ENCODE measurements at regions not wholly inside any gene's neighbourhood (a gene's known extent, or its start where the extent isn't known, plus 50 kb on each side); places are given as distances from the start of the nearest gene placed in this dataset.

DNA sequence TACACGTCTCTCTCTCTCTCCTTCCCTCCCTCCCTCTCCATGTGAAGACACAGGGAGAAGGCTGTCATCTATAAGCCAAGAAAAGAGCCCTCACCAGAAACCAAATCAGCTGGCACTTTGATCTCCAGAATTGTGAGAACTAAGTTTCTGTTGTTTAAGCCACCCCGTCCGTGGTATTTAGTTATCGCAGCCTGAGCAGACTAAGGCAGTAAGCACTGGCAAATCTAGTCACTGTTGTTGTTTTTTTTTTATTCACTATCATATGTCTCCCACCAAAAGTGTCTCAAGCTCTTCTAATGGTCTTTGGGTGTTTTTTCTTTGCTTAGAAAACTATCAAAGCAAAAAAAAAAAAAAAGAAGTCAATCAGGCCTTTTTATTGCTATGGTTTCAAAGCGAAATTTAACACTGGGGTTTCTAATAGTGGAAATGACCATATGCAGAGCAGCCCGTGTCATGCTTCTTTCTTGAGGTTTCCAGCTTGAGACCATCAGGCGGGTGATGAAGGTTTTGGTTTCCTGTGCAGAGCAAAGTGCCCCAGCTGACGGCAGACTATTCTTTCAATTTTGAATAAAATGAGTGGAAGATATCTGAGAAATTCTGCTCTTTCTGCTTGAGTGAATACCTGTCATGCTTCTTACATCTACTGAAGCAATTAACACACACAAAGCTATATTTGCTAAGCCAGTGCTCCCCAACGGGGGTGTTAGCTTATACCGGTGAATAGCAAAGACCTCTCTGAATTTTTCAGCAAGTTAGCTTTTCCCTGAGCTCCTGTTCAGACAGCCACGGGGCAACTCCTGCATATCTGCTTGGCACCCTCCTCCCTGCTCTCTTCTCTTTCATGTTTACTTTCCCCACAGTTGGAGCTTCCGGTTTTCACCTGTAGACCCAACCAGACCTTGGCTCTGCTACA lies 394.1 kb upstream of the ATP5MC3 start:
- Mint-ChIP-seq H3K27me3 (ENCODE audit: low read depth) (peaks cover 26% of the 10 kb centered on the region), H3K4me1 (ENCODE audit: low read depth) (peaks cover 5% of the 10 kb centered on the region), H3K36me3 (ENCODE audit: insufficient read depth in 2 of 2) (no peaks in the 10 kb centered on the region), H3K27ac (no peak overlapping the region), H3K4me3 (no peak overlapping the region), H3K9me3 (no peaks in the 10 kb centered on the region)
- ATAC-seq (replicated peaks in 1 of 2) (peak in 1 of 2 donors; percentile 33), DNase-seq (no peak)

DNA sequence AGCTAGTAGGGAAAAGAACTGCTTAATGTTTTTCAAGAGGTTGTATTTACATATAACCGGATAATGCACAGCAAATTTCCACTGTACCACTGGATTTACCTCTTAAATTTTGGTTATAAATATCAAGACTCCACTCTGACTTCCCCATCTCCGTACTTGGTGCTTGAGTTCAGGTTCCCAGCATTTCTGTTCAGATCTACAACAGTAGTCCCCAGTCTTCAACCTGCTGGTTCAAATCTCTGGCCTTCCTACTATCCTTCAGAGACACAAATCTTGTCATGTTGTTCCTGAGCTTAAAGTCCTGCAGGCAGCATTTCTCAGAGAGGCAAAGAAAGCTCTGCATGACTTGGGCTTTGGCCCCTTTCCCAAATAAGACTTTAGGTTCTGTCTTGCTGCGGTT lies 392.6 kb upstream of the ATP5MC3 start:
- ATAC-seq (replicated peaks in 1 of 2) (no peak), DNase-seq (no peak)
- H3K36me3 Mint-ChIP-seq (ENCODE audit: insufficient read depth in 2 of 2), result no peaks in the 10 kb centered on the region
- no peak overlapping the region for H3K27ac Mint-ChIP-seq
- H3K9me3 Mint-ChIP-seq, result no peaks in the 10 kb centered on the region
- peaks cover 5% of the 10 kb centered on the region for H3K4me1 Mint-ChIP-seq (ENCODE audit: low read depth)
- H3K27me3 Mint-ChIP-seq (ENCODE audit: low read depth), result peaks cover 31% of the 10 kb centered on the region
- H3K4me3 Mint-ChIP-seq, result no peak overlapping the region

GRCh38 chr2:175571078-175571653 lies 389.7 kb upstream of the ATP5MC3 start:
- H3K9me3 Mint-ChIP-seq, result no peaks in the 10 kb centered on the region
- H3K27me3 Mint-ChIP-seq (ENCODE audit: low read depth), result peaks cover 31% of the 10 kb centered on the region
- ATAC-seq (replicated peaks in 1 of 2) (no peak), DNase-seq (no peak)
- no peaks in the 10 kb centered on the region for H3K36me3 Mint-ChIP-seq (ENCODE audit: insufficient read depth in 2 of 2)
- H3K4me1 Mint-ChIP-seq (ENCODE audit: low read depth), result peaks cover 5% of the 10 kb centered on the region
- H3K4me3 Mint-ChIP-seq, result no peak overlapping the region
- no peak overlapping the region for H3K27ac Mint-ChIP-seq

GRCh38 chr2:175568109-175568730 lies 386.7 kb upstream of the ATP5MC3 start:
- Mint-ChIP-seq H3K27me3 (ENCODE audit: low read depth) (peaks cover 13% of the 10 kb centered on the region), H3K4me3 (no peak overlapping the region), H3K36me3 (ENCODE audit: insufficient read depth in 2 of 2) (no peaks in the 10 kb centered on the region), H3K9me3 (no peaks in the 10 kb centered on the region), H3K4me1 (ENCODE audit: low read depth) (no peaks in the 10 kb centered on the region), H3K27ac (no peak overlapping the region)
- DNase-seq (no peak), ATAC-seq (replicated peaks in 1 of 2) (no peak)

GRCh38 chr2:175567435-175568061 lies 386.0 kb upstream of the ATP5MC3 start:
- Mint-ChIP-seq H3K4me1 (ENCODE audit: low read depth) (no peaks in the 10 kb centered on the region), H3K27me3 (ENCODE audit: low read depth) (peaks cover 10% of the 10 kb centered on the region), H3K36me3 (ENCODE audit: insufficient read depth in 2 of 2) (no peaks in the 10 kb centered on the region), H3K27ac (no peak overlapping the region), H3K9me3 (no peaks in the 10 kb centered on the region), H3K4me3 (no peak overlapping the region)
- DNase-seq (no peak), ATAC-seq (replicated peaks in 1 of 2) (no peak)

DNA sequence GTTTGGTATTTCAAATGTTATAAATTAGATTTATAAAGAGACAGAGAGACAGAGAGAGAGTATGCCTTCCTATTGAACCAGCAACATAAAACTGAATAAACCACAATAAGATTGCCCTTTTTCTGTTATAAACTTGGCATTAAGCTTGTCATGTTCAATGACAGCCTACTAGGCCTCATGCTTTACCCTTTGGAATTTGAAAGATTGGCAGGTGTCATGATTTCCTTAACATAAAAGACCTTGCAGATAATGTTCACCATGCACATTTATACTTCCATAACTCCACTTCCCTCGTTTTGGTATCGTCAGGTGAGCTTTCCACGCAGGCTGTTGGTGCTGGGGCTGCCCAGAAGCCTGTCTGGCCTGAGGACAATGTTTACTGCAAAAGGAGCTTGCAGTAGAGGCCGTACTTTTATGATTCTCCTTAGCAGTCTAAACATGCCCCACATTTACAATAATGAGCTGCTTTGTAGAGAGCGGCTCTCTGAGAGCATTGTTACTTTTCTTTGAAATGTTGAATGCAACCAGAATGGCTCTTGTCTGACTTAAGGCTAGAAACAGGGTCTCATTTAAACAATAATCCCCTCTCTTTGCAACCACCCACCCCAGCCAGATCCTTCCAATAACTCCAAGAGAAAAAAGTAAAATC lies 379.1 kb upstream of the ATP5MC3 start:
- Mint-ChIP-seq H3K4me1 (ENCODE audit: low read depth) (no peaks in the 10 kb centered on the region), H3K4me3 (no peak overlapping the region), H3K27ac (no peak overlapping the region), H3K27me3 (ENCODE audit: low read depth) (peaks cover 12% of the 10 kb centered on the region), H3K9me3 (no peaks in the 10 kb centered on the region), H3K36me3 (ENCODE audit: insufficient read depth in 2 of 2) (no peaks in the 10 kb centered on the region)
- no peak for ATAC-seq (replicated peaks in 1 of 2)
- DNase-seq, result no peak

DNA sequence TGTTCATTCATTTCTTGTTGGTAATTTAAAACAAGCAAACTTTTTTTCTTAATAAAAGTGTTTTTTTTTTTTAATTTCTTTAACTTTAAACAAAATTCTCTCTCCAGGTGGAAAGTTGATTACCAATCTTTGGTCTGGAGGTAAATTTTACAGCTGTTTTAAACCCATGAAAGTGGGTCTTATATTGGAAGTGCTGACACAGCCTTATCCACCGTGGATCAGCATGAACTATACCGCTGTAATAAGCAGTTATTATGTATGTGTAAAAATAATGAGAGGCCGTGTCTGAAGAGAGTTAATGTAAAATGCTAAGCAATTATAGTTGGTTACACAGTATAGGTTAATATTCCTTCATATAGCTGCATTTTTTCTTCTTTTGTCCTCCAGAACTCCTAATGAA lies 378.1 kb upstream of the ATP5MC3 start:
- DNase-seq (no peak), ATAC-seq (replicated peaks in 1 of 2) (no peak)
- no peaks in the 10 kb centered on the region for H3K9me3 Mint-ChIP-seq
- H3K27me3 Mint-ChIP-seq (ENCODE audit: low read depth), result peaks cover 12% of the 10 kb centered on the region
- no peak overlapping the region for H3K4me3 Mint-ChIP-seq
- no peaks in the 10 kb centered on the region for H3K36me3 Mint-ChIP-seq (ENCODE audit: insufficient read depth in 2 of 2)
- H3K4me1 Mint-ChIP-seq (ENCODE audit: low read depth), result no peaks in the 10 kb centered on the region
- H3K27ac Mint-ChIP-seq, result no peak overlapping the region

GRCh38 chr2:175557810-175558377 lies 376.4 kb upstream of the ATP5MC3 start:
- ATAC-seq (replicated peaks in 1 of 2) (no peak), DNase-seq (no peak)
- no peak overlapping the region for H3K27ac Mint-ChIP-seq
- H3K4me1 Mint-ChIP-seq (ENCODE audit: low read depth), result no peaks in the 10 kb centered on the region
- H3K36me3 Mint-ChIP-seq (ENCODE audit: insufficient read depth in 2 of 2), result no peaks in the 10 kb centered on the region
- H3K27me3 Mint-ChIP-seq (ENCODE audit: low read depth), result peaks cover 12% of the 10 kb centered on the region
- H3K9me3 Mint-ChIP-seq, result no peaks in the 10 kb centered on the region
- H3K4me3 Mint-ChIP-seq, result no peak overlapping the region

- H3K27me3 Mint-ChIP-seq (ENCODE audit: low read depth), result peaks cover 19% of the 10 kb centered on the region
- H3K4me1 Mint-ChIP-seq (ENCODE audit: low read depth), result no peaks in the 10 kb centered on the region
- peaks cover 0 to 3% of the 10 kb centered on the region in 2 donors for H3K9me3 Mint-ChIP-seq
- DNase-seq (no peak), ATAC-seq (replicated peaks in 1 of 2) (no peak)
- H3K4me3 Mint-ChIP-seq, result no peak overlapping the region
- H3K27ac Mint-ChIP-seq, result no peak overlapping the region
- peaks cover 0 to under 1% of the 10 kb centered on the region in 2 donors for H3K36me3 Mint-ChIP-seq (ENCODE audit: insufficient read depth in 2 of 2)
Observed at GRCh38 chr2:175553910-175554309, 372.4 kb upstream of the ATP5MC3 start.

- Mint-ChIP-seq H3K36me3 (ENCODE audit: insufficient read depth in 2 of 2) (peaks cover 0 to 1% of the 10 kb centered on the region in 2 donors), H3K9me3 (peaks cover 0 to 4% of the 10 kb centered on the region in 2 donors), H3K27ac (no peak overlapping the region), H3K4me1 (ENCODE audit: low read depth) (no peaks in the 10 kb centered on the region), H3K27me3 (ENCODE audit: low read depth) (peaks cover 19% of the 10 kb centered on the region), H3K4me3 (no peak overlapping the region)
- ATAC-seq (replicated peaks in 1 of 2), result no peak
- DNase-seq, result no peak
Observed at GRCh38 chr2:175552902-175553301, 371.4 kb upstream of the ATP5MC3 start.

GRCh38 chr2:175540421-175540820 lies 358.9 kb upstream of the ATP5MC3 start:
- no peaks in the 10 kb centered on the region for H3K36me3 Mint-ChIP-seq (ENCODE audit: insufficient read depth in 2 of 2)
- DNase-seq (no peak), ATAC-seq (replicated peaks in 1 of 2) (no peak)
- no peak overlapping the region for H3K27ac Mint-ChIP-seq
- no peaks in the 10 kb centered on the region for H3K4me1 Mint-ChIP-seq (ENCODE audit: low read depth)
- H3K27me3 Mint-ChIP-seq (ENCODE audit: low read depth), result no peaks in the 10 kb centered on the region
- peaks cover 2 to 8% of the 10 kb centered on the region in 2 donors for H3K9me3 Mint-ChIP-seq
- H3K4me3 Mint-ChIP-seq, result no peak overlapping the region

DNA sequence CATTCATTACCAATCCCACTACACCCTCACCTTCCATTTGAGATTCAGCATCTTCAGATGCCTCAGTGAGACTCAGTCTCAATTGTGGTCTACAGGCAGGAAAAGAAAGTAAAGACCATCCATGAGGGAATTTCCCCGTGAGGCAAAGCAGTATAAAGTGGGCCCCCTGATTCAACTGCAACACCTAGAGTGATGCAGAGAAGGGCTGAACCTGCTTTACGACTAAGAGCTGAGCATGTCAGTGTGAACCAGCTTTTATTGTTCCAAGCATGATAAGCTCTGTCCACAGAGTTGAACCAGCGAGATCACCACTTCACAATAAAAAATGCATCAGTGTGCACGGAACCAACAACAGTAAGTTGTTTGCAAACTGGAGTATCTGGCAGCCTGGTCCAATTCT lies 357.6 kb upstream of the ATP5MC3 start:
- Mint-ChIP-seq H3K9me3 (peaks cover 2 to 7% of the 10 kb centered on the region in 2 donors), H3K4me3 (no peak overlapping the region), H3K27me3 (ENCODE audit: low read depth) (no peaks in the 10 kb centered on the region), H3K4me1 (ENCODE audit: low read depth) (no peaks in the 10 kb centered on the region), H3K36me3 (ENCODE audit: insufficient read depth in 2 of 2) (no peaks in the 10 kb centered on the region), H3K27ac (no peak overlapping the region)
- no peak for DNase-seq
- peak in 1 of 2 donors; percentile 54 for ATAC-seq (replicated peaks in 1 of 2)

All from activated T-cell treated with anti-CD3 and anti-CD28 coated beads, Interleukin-2, amount 50 U/mL, for 72 hours (primary cell).